B cell (primary cell): ENCODE measurements at regions not wholly inside any gene's neighbourhood (a gene's known extent, or its start where the extent isn't known, plus 50 kb on each side); places are given as distances from the start of the nearest gene placed in this dataset.

ENCODE experiments used
- ATAC-seq: fragments of 200-7000 bp; cut with Tn5 transposase; one replicate; pipeline ENCODE4 v1.10.0; 2021; ENCODE audit warnings: low read depth, mild to moderate bottlenecking, moderate number of reproducible peaks, moderate library complexity
- CTCF ChIA-PET: fragments of 350-600 bp; sonication (Branson Sonifier 250); formaldehyde crosslinking; loops from one replicate; lab custom pipeline; 2021; ENCODE audit warnings: antibody characterized with exemption, inconsistent platforms; lab: Charles Lee
- POLR2A ChIA-PET: fragments of 350-600 bp; sonication (Branson Sonifier 250); formaldehyde crosslinking; loops from one replicate; lab custom pipeline; 2021; ENCODE audit warnings: antibody characterized with exemption; lab: Charles Lee
- DNase-seq: peaks from one replicate; pipeline ENCODE4 v3.0.0; 2013
- H2AFZ ChIP-seq: 2 replicates; pipeline ENCODE4 v1.6.1; 2012; ENCODE audit warnings: mild to moderate bottlenecking, low read depth, low read length; ENCODE audit not compliant: insufficient read depth, poor library complexity, severe bottlenecking
- H3K27ac ChIP-seq, 2 donors: 1 replicate in 1 of 2; 2 replicates in 1 of 2; pipeline ENCODE4 v1.5.1; 2012 to 2013; ENCODE audit warnings: low read length in 2 of 2, mild to moderate bottlenecking in 2 of 2, moderate library complexity in 1 of 2
- H3K27me3 ChIP-seq, 4 experiments: fragments of 200-600 bp in 1 of 4; sonication (generic) in 1 of 4; replicated peaks in 1 of 4; 1 replicate in 2 of 4; 2 replicates in 2 of 4; pipeline versions ENCODE4 v1.6.1 to v1.7.0; 2013 to 2016; ENCODE audit warnings: low read length in 3 of 4, mild to moderate bottlenecking in 2 of 4, mixed read lengths in 1 of 4, moderate library complexity in 1 of 4; ENCODE audit not compliant: insufficient read depth in 4 of 4, control insufficient read depth in 3 of 4; ENCODE audit errors: control extremely low read depth in 1 of 4
- H3K36me3 ChIP-seq, 2 experiments: replicated peaks in 1 of 2; 1 replicate in 1 of 2; 2 replicates in 1 of 2; pipeline versions ENCODE4 v1.6.1 to v1.7.1; 2013; ENCODE audit warnings: low read length in 1 of 2; ENCODE audit not compliant: insufficient read depth in 2 of 2, control insufficient read depth in 1 of 2; ENCODE audit errors: control extremely low read depth in 1 of 2, extremely low read depth in 1 of 2
- H3K4me1 ChIP-seq, 2 donors: fragments of 200-600 bp in 1 of 2; sonication (generic) in 1 of 2; 1 replicate in 1 of 2; 2 replicates in 1 of 2; pipeline versions ENCODE4 v1.5.1 to v1.6.1; 2013 to 2017; ENCODE audit warnings: low read length in 2 of 2; ENCODE audit not compliant: control insufficient read depth in 2 of 2, insufficient read depth in 2 of 2
- H3K4me2 ChIP-seq: replicated peaks from 2 replicates; pipeline ENCODE3; 2012; ENCODE audit warnings: mild to moderate bottlenecking, low read depth, low read length; ENCODE audit not compliant: poor library complexity, severe bottlenecking
- H3K4me3 ChIP-seq, 5 experiments: fragments of 200-600 bp in 1 of 5; sonication (generic) in 1 of 5; 1 replicate in 3 of 5; 2 replicates in 2 of 5; pipeline versions ENCODE4 v1.5.1 to v1.7.0; 2011 to 2016; ENCODE audit warnings: low read length in 4 of 5, mild to moderate bottlenecking in 4 of 5, low read depth in 2 of 5, control low read depth in 1 of 5, moderate library complexity in 1 of 5; ENCODE audit not compliant: insufficient read depth in 1 of 5; ENCODE audit errors: control extremely low read depth in 1 of 5, extremely low read depth in 1 of 5
- H3K79me2 ChIP-seq: fragments of 200-600 bp; sonication (generic); one replicate; pipeline ENCODE4 v1.6.0; 2016; ENCODE audit warnings: low read length; ENCODE audit not compliant: control insufficient read depth, insufficient read depth
- H3K9ac ChIP-seq: fragments of 200-600 bp; sonication (generic); 2 replicates; pipeline ENCODE4 v1.6.1; 2017; ENCODE audit warnings: mild to moderate bottlenecking, low read length, moderate library complexity
- H3K9me3 ChIP-seq, 3 donors: one replicate each; pipeline versions ENCODE4 v1.6.1 to v1.7.1; 2013; ENCODE audit warnings: low read length in 2 of 3; ENCODE audit not compliant: control insufficient read depth in 2 of 3, insufficient read depth in 1 of 3; ENCODE audit errors: control extremely low read depth in 1 of 3
- H4K20me1 ChIP-seq: 2 replicates; pipeline ENCODE4 v1.6.0; 2012; ENCODE audit warnings: mild to moderate bottlenecking, low read length; ENCODE audit not compliant: insufficient read depth, control insufficient read depth, poor library complexity, severe bottlenecking
- H3K27ac Mint-ChIP-seq: one replicate; pipeline ENCODE4 v1.8.0; 2021; ENCODE audit warnings: mixed read lengths
- H3K27me3 Mint-ChIP-seq: one replicate; pipeline ENCODE4 v1.8.0; 2021; ENCODE audit warnings: mixed read lengths
- H3K4me1 Mint-ChIP-seq: one replicate; pipeline ENCODE4 v1.8.0; 2021; ENCODE audit warnings: mixed read lengths
- H3K4me3 Mint-ChIP-seq: one replicate; pipeline ENCODE4 v1.8.0; 2021; ENCODE audit warnings: mixed read lengths
- H3K9me3 Mint-ChIP-seq: one replicate; pipeline ENCODE4 v1.8.0; 2022; ENCODE audit warnings: mixed read lengths; ENCODE audit not compliant: insufficient read depth
- CTCF ChIP-seq: fragments of 200-600 bp; IDR thresholded peaks from one replicate; pipeline ENCODE4 v1.8.0; 2022; ENCODE audit warnings: antibody characterized with exemption, mild to moderate bottlenecking
- EZH2 ChIP-seq: IDR thresholded peaks from 2 replicates; pipeline ENCODE4 v1.6.1; 2012; ENCODE audit warnings: borderline replicate concordance, low read depth, mild to moderate bottlenecking, moderate library complexity, low read length; ENCODE audit not compliant: insufficient read depth, poor library complexity, severe bottlenecking
- WGBS: methylation state at CpG from one replicate; pipeline ENCODE4 v1.1.5; 2013; ENCODE audit warnings: missing lambda C conversion rate; ENCODE audit not compliant: insufficient coverage; 5-methylcytosine and 5-hydroxymethylcytosine counted together
- intact Hi-C: fragments of 100-400 bp; cut with micrococcal nuclease; formaldehyde crosslinking; loops from one replicate; pipeline ENCODE4 v1.10.0; 2022

GRCh38 chr13:99646866-99647595, 145.8 kb downstream of the TM9SF2 start:
- no peak overlapping the region for H3K4me3 Mint-ChIP-seq
- H3K9me3 Mint-ChIP-seq, result no peaks in the 10 kb centered on the region
- Histone ChIP-seq H3K4me3 (no peak overlapping the region), H3K27ac (no peak overlapping the region), H3K79me2 (peaks cover 12% of the 10 kb centered on the region), H3K4me1 (no peaks in the 10 kb centered on the region), H4K20me1 (no peaks in the 10 kb centered on the region), H3K9ac (no peak overlapping the region), H3K9me3 (no peaks in the 10 kb centered on the region), H3K4me2 (no peak overlapping the region), H3K36me3 (no peaks in the 10 kb centered on the region), H3K27me3 (no peaks in the 10 kb centered on the region), H2AFZ (no peak overlapping the region)
- intact Hi-C loops, result no loop called here
- CTCF ChIA-PET, result interaction anchor here (2.3 kb wide), 1 partner anchor 10 kb away, joined by 12 read pairs; no protein-coding TSS in a partner anchor
- H3K27me3 Mint-ChIP-seq, result no peaks in the 10 kb centered on the region
- peaks cover 4% of the 10 kb centered on the region for H3K4me1 Mint-ChIP-seq
- WGBS, result 97% methylated on average over 3 of the region's 8 CpGs
- H3K27ac Mint-ChIP-seq, result no peak overlapping the region
- no peak for ATAC-seq
- POLR2A ChIA-PET, result no interaction called here
- DNase-seq, result no peak
- TF ChIP-seq EZH2, result no peak
- TF ChIP-seq CTCF, result no peak

DNA sequence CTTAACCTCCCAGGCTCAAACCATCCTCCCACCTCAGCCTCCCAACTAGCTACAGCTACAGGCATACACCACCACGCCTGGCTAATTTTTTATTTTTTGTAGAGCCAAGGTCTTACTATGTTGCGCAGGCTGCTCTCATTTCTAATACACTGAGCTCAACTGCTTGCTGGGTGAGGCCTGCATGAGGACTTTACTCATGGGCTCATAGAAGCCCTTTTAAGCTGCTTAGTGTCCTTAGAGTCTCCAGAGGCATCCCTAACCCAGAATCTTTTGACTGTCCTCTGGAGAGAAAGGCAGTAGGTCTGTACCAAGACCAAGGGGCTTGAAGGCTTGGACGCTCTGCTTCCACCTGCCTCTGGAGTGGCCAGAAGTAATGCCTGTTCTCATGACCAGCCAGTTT, 141.6 kb downstream of the TM9SF2 start:
- peaks cover 6% of the 10 kb centered on the region for H3K4me1 Mint-ChIP-seq
- no peak overlapping the region for H2AFZ ChIP-seq
- no peak overlapping the region for H3K27ac Mint-ChIP-seq
- no peaks in the 10 kb centered on the region for H4K20me1 ChIP-seq
- peaks cover 8% of the 10 kb centered on the region for H3K79me2 ChIP-seq
- no peak overlapping the region for H3K4me3 Mint-ChIP-seq
- no peak for ATAC-seq
- H3K27me3 Mint-ChIP-seq, result no peaks in the 10 kb centered on the region
- no peaks in the 10 kb centered on the region for H3K27me3 ChIP-seq
- intact Hi-C loops, result no loop called here
- H3K36me3 ChIP-seq, result no peaks in the 10 kb centered on the region
- DNase-seq, result no peak
- TF ChIP-seq EZH2 (no peak), CTCF (no peak)
- CTCF ChIA-PET, result interaction anchor here (0.8 to 1.0 kb wide), 2 partner anchors 14 to 194 kb away, joined by 3 read pairs; no protein-coding TSS in a partner anchor
- no peak overlapping the region for H3K27ac ChIP-seq
- no peak overlapping the region for H3K4me2 ChIP-seq
- H3K4me1 ChIP-seq, result no peaks in the 10 kb centered on the region
- 94% methylated on average over 2 of the region's 3 CpGs for WGBS
- H3K9me3 ChIP-seq, result no peaks in the 10 kb centered on the region
- no peak overlapping the region for H3K9ac ChIP-seq
- H3K4me3 ChIP-seq, result no peak overlapping the region
- POLR2A ChIA-PET, result no interaction called here
- no peaks in the 10 kb centered on the region for H3K9me3 Mint-ChIP-seq
